Dermis microvascular lymphatic vessel endothelial cell (primary cell): ENCODE measurements at regions not wholly inside any gene's neighbourhood (a gene's known extent, or its start where the extent isn't known, plus 50 kb on each side); places are given as distances from the start of the nearest gene placed in this dataset.
"Not testable (repeated sequence)": the region's sequence is repeated elsewhere in the genome, so short reads cannot be mapped to it uniquely, and the experiment has no call there.

Experiments
- DNase-seq, 2 donors: peaks; one replicate each; pipeline versions ENCODE4 v3.0.0 to v3.0.0-alpha.2; 2010; ENCODE audit warnings: low read depth in 2 of 2

GRCh38 chr11:42837994-42838393 lies 473.8 kb upstream of the API5 start:
- no peak for DNase-seq

- no peak for DNase-seq
Observed at GRCh38 chr11:42840176-42840829, 471.5 kb upstream of the API5 start.

GRCh38 chr11:42840860-42841259 lies 470.9 kb upstream of the API5 start:
- DNase-seq, result no peak

GRCh38 chr11:42841556-42841955 lies 470.2 kb upstream of the API5 start:
- no peak for DNase-seq

GRCh38 chr11:42849362-42849761 lies 462.4 kb upstream of the API5 start:
- no peak for DNase-seq

GRCh38 chr11:42857344-42857743 lies 454.5 kb upstream of the API5 start:
- DNase-seq, result no peak

- DNase-seq, result no peak
Observed at GRCh38 chr11:42870480-42870879, 441.3 kb upstream of the API5 start.

- not testable (repeated sequence) for DNase-seq
Observed at GRCh38 chr11:42873800-42874405, 437.9 kb upstream of the API5 start.

- not testable (repeated sequence) for DNase-seq
Observed at GRCh38 chr11:42881335-42881734, 430.5 kb upstream of the API5 start.

GRCh38 chr11:42890773-42891172 lies 421.0 kb upstream of the API5 start:
- no peak for DNase-seq

- DNase-seq, result no peak
Observed at GRCh38 chr11:42901084-42901483, 410.7 kb upstream of the API5 start.

- no peak for DNase-seq
Observed at GRCh38 chr11:42906226-42906625, 405.6 kb upstream of the API5 start.

- DNase-seq, result no peak
Observed at GRCh38 chr11:42913731-42914130, 398.1 kb upstream of the API5 start.

GRCh38 chr11:42923651-42924050 lies 388.1 kb upstream of the API5 start:
- DNase-seq, result no peak

- DNase-seq, result no peak
Observed at GRCh38 chr11:42925916-42926315, 385.9 kb upstream of the API5 start.

- no peak for DNase-seq
Observed at GRCh38 chr11:42947405-42947804, 364.4 kb upstream of the API5 start.

- not testable (repeated sequence) for DNase-seq
Observed at GRCh38 chr11:42949738-42950376, 361.9 kb upstream of the API5 start.

GRCh38 chr11:42951266-42951665 lies 360.5 kb upstream of the API5 start:
- no peak for DNase-seq

GRCh38 chr11:42957831-42958230 lies 354.0 kb upstream of the API5 start:
- DNase-seq, result no peak

- no peak for DNase-seq
Observed at GRCh38 chr11:42958635-42959034, 353.2 kb upstream of the API5 start.

GRCh38 chr11:42960521-42961088 lies 351.2 kb upstream of the API5 start:
- DNase-seq, result no peak

GRCh38 chr11:42967653-42968052 lies 344.1 kb upstream of the API5 start:
- no peak for DNase-seq

- DNase-seq, result no peak
Observed at GRCh38 chr11:42972741-42973140, 339.1 kb upstream of the API5 start.
